HG03378 (cell line): ENCODE measurements at regions not wholly inside any gene's neighbourhood (a gene's known extent, or its start where the extent isn't known, plus 50 kb on each side); places are given as distances from the start of the nearest gene placed in this dataset.
A peak's percentile ranks its signal among the peaks of the same experiment; 100 is the strongest.
"Not testable (repeated sequence)": the region's sequence is repeated elsewhere in the genome, so short reads cannot be mapped to it uniquely, and the experiment has no call there.

Source experiments
- ATAC-seq: cut with Tn5 transposase; IDR thresholded peaks from one replicate; pipeline ENCODE4 v1.9.1; 2021; ENCODE audit warnings: mild to moderate bottlenecking, moderate library complexity; ENCODE audit not compliant: unreplicated experiment

DNA sequence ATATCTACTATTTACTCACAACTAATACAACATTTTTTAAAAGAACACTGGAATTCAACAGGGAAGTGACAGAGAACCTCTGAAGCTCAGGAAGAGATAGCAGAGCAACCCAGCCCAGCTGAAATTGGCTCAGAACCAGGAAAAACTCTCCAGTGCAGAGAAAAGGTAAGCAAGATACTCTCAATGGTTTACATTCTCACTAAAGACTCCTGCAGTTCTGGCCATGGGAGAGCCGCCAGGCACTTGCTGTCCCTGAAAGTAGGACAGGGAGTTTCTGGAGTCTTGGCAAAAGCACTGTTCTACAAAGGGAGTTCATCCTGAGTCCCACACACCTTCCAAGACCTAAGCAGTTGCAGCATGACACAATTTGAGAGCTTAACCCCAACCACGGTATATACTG is 330.8 kb downstream of the TRIM36 start:
- no peak for ATAC-seq

DNA sequence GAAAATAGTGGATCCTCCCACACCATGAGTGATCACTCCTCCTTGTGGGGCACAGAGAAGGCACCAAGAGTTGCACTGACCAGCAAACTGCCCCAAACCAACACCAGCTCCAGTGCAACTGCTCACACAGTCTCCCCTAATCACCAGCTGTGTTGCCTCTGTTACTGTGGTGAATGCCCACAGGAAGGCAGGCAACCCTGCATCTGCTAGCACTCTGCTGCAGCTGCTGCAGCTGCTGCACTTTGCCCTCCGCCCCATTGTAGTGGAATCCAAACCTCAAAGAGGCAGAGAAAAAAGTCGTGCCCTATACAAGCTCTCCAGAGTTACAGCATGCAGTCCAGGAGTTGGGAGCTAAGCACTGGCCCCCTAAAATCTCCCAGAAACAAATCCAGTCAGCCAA is 339.6 kb downstream of the TRIM36 start:
- no peak for ATAC-seq

DNA sequence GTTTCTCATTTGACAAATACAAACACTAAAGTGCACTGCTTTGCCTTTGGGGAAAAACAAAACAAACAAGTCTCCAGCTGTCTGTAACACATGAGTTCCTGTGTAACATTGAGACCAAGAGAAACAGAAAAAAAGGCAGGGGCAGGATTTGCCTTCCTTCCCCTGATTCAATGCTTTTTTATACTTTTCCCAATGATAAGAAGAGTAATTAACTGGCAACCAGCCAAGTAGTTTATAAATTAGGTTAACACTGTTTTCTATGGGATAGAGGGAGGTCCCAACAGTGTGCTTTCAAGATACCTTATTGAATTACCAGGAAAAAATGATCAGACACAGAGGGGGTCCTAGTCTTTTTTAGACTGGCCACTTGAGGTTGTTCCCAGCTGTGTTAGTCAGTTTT is 346.8 kb downstream of the TRIM36 start:
- ATAC-seq: no peak

DNA sequence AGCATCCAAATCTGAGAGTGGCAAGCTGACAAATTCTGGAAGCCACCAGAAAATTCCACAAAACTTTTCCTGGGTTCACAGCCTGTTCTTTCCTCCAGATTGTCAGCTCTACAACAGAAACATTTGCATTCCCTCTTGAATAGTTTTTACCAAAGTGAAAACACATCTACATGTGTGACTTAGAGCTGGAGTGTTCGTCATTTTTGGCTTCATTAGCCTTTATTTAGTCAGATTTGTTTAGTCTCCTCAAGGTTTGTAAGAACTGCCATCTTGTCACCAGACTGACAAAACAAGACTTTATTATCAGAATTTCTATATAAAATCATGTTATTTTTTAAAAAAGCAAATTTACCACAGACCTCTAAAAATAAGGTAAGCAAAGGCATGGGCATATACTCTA is 347.3 kb downstream of the TRIM36 start:
- ATAC-seq: no peak

GRCh38 chr5:114790403-114790792 is 379.3 kb downstream of the TRIM36 start:
- no peak for ATAC-seq

DNA sequence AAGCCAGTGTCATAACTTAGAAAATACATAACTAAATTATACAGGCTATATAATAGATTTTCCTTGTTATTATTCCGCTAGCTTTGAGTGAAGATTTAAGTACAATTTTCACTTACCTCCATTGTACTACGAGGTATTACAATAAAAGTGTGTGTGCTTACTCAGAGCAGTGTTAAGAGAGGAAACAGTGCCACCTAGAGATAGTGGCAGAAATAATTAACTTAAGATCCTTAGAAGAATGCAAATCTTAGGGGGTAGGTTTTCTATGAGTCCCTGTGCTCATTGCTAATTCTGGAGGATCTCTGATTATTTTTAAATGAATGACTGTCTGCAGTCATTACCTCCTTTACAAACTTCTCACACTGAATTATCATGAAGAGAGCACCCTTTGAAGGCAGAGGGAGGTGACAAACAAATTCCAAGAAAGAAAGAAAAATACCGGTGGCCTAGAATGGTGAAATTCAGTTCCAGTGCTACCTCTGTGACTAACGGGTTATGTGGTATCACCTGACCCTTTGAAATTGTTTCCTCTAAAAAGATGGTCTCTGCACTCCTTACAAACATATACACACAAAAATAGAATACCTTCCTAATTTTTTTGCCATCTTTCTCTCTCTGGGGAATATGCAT is 379.8 kb downstream of the TRIM36 start:
- peak; percentile 77 for ATAC-seq

DNA sequence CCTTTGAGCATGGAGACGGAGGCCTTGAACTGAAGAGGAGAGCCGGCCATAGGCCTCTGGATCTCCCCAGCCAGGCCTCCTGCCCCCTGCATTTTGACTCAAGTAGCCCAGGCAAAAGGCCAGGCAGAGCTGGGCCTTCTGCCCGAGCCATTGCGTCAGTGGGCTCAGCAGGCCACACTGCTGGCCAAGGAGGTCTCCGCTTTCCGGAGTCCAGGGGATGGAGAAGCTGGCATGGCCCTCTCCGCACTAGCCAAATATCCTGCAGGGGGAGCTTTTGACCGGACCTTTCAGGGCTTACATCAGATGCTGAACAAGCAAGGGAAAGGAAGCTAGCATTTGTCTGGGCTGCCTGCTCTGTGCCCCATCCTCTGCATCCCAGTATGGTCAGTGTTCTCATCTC is 386.8 kb downstream of the TRIM36 start:
- ATAC-seq: no peak

DNA sequence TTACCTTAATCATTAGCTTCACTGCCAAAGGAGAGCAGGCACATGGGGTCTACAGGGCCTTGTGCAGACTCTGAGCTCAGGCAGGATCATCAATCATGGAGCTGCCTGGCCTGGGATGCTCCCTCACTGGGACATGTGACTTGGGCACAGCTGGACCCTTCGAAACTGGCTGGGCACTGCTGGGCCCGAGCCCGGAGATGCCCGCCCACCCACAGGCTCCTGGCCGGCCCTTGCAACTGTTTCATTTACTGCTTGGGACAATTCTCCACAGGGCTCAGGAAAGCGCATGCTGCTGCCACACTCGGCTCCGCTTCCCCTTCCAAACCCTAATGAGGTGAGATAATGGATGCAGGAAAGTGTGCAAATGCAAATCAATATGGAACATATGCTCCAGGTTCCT is 387.5 kb downstream of the TRIM36 start:
- ATAC-seq: no peak

DNA sequence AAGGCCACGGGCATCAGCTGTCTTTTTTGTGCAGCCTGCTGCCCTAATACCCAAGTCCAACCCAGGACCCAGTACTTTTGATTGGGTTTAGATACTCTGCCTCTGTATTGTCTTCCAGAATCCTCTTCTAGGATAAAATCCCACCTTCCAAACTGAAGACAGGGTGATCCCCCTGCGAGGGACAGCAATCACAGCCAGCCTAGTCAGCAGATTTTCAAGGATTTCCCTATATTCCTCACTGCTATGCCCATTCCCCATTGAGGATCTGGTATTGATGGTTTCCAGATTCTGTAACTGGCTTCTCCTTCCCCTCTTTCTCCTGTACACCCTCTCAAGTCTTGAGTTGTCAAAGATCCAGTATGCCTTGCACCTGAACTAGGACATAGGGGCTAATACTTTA is 389.4 kb downstream of the TRIM36 start:
- no peak for ATAC-seq

DNA sequence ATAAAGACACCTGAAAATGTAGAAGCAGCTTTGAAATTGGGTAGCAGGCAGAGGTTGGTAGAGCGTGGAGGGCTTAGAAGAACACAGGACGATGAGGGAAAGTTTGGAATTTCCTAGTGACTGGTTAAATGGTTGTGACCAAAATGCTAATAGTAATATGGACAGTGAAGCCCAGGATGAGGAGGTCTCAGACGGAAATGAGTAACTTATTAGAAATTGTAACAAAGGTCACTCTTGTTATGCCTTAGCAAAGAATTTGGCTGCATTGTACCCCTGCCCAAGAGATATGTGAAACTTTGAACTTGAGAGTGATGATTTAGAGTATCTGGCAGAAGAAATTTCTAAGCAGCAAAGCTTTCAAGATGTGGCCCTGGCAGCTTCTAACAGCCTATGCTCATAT is 382.5 kb downstream of the KCNN2 start:
- no peak for ATAC-seq

DNA sequence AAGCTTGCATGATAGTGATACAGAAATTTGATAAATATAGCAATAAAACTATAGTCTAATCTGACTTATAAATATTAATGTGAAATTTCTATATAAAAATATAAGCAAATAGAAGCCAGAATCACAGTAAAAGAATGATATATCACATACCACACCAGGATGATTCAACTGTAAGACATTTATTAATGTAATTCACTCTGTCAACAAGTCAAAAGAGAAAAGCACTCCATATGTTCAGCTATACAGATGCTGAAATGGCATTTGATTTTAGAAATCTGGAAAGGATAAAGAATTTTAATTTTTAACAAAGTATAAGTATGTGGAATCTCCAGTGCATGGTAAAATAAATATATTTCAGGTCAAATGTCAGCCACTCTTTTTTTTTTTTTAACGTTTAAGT is 372.4 kb downstream of the KCNN2 start:
- no peak for ATAC-seq

- ATAC-seq: no peak
Observed at GRCh38 chr5:114729986-114730385, 368.1 kb downstream of the KCNN2 start.

- ATAC-seq: no peak
Observed at GRCh38 chr5:114727358-114727757, 365.5 kb downstream of the KCNN2 start.

GRCh38 chr5:114726131-114726530 is 364.3 kb downstream of the KCNN2 start:
- no peak for ATAC-seq

DNA sequence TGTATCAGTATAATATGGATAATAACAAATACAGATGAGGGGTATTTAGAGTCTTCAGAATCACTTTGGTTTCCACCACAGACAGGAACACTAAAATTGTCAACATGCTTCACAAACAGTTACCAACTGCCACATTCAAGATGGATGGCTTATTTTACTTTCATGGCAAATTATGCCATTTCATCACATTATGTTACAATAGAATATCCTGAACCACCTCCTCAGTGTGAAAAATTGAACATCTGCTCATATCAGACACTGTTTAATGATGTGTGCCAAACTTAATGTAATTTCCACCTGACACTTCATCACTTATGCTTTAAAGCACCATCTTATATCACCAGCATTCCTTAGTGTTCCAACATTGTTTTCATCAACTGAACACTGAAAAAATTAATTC is 357.4 kb downstream of the KCNN2 start:
- no peak for ATAC-seq

DNA sequence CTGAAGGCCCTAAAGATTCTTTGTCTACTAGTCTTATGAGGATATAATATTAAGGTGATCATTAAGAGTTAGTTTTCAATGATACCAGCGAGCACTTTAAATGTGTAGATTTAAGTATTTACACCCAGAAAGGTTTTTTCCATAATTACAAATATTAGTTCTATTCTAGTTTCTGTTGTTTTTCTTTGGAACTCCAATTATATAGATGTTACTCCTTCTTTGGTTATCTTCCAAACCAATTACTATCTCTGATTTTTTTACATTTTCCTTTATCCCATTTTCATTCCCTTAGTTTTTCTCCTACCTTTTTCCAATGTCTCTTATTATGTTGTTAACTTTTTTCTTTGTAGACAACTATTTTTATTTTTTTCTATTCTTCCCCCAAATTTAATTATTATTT is 355.1 kb downstream of the KCNN2 start:
- ATAC-seq: no peak

- not testable (repeated sequence) for ATAC-seq
Observed at GRCh38 chr5:114704225-114704893, 342.5 kb downstream of the KCNN2 start.

DNA sequence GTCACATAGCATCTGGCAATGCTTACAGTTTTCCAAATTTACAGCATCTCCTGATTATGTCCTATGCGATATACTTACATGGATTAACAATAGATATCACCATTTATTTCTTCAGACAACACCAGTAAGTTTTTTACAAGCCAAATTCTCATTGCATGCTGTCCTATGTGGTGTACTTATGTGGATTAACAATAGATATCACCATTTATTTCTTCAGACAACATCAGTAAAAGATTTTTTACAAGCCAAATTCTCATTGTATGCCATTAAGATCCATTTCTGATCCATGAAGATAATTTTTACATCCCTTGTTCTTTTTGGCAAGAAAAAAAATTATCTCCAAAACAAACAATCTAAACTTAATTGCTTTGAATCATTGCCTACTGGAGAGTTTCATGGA is 340.9 kb downstream of the KCNN2 start:
- ATAC-seq: no peak

GRCh38 chr5:114702136-114702535 is 340.3 kb downstream of the KCNN2 start:
- ATAC-seq: no peak

GRCh38 chr5:114700823-114701222 is 339.0 kb downstream of the KCNN2 start:
- no peak for ATAC-seq

- ATAC-seq: no peak
Observed at GRCh38 chr5:114695292-114695904, 333.5 kb downstream of the KCNN2 start.

- no peak for ATAC-seq
Observed at GRCh38 chr5:114686356-114686755, 324.5 kb downstream of the KCNN2 start.

DNA sequence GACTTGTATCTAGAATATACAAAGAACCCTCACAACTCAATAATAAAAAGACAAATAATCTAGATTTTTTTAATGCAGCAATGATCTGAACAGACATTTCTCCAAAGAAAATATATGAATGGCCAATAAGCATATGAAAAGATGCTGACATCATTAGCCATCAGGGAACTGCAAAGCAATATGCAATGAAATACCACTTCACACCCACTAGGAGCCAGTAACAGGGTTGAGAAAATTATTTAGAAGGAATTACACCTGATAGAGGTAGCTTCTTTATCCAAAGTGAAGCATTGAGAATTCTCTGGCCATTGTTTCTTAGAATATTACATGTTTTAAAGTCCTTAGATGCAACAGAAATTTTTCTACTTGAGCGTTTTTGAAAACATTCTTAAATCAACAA is 316.9 kb downstream of the KCNN2 start:
- no peak for ATAC-seq
